Right lobe of liver (tissue), 4 donors: ENCODE measurements at regions not wholly inside any gene's neighbourhood (a gene's known extent, or its start where the extent isn't known, plus 50 kb on each side); places are given as distances from the start of the nearest gene placed in this dataset.

ENCODE experiments used
- POLR2A ChIP-seq: fragments of 450-650 bp; IDR thresholded peaks from one replicate; pipeline ENCODE4 v1.6.1; 2017; ENCODE audit warnings: antibody characterized with exemption, mild to moderate bottlenecking
- TF ChIP-seq, protein P1 (sequence below), 4 donors: fragments of 200-600 bp in 3 of 4; fragments of 450-650 bp in 1 of 4; IDR thresholded peaks; one replicate each; pipeline versions ENCODE4 v1.5.1 to v1.8.0; 2016 to 2022; ENCODE audit warnings: antibody characterized with exemption in 4 of 4, mild to moderate bottlenecking in 2 of 4
- donor health status: DM: no; HTN: no; CAD: no.
- donor health status: DM: no; HTN: no; CAD: no.
- donor health status: DM: no; HTN: yes; CAD: no.

DNA sequence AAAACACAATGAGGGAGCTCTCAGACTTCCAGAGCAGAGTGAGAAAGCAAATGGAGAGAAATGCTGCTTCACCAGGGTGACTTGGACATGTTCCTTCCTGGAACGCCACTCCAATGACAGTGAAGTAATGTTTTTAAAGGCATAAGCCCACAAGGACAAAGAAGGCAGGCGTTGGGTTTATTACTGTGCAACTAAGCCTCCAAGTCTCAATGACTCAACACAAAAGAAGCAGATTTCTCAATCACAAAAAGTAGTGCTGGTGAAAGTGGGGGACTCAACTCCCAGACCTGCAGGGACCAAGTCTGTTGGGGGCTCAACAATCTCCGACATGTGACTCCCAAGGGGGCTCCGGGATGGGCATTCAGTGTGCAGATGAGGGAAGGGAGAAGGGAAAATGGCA lies 505.2 kb downstream of the BCL11B start:
- TF ChIP-seq, protein P1, sequence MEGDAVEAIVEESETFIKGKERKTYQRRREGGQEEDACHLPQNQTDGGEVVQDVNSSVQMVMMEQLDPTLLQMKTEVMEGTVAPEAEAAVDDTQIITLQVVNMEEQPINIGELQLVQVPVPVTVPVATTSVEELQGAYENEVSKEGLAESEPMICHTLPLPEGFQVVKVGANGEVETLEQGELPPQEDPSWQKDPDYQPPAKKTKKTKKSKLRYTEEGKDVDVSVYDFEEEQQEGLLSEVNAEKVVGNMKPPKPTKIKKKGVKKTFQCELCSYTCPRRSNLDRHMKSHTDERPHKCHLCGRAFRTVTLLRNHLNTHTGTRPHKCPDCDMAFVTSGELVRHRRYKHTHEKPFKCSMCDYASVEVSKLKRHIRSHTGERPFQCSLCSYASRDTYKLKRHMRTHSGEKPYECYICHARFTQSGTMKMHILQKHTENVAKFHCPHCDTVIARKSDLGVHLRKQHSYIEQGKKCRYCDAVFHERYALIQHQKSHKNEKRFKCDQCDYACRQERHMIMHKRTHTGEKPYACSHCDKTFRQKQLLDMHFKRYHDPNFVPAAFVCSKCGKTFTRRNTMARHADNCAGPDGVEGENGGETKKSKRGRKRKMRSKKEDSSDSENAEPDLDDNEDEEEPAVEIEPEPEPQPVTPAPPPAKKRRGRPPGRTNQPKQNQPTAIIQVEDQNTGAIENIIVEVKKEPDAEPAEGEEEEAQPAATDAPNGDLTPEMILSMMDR (IDR thresholded peaks at IDR 0.05): no peak
- no peak for TF ChIP-seq POLR2A
